ENCODE measurements at regions not wholly inside any gene's neighbourhood (a gene's known extent, or its start where the extent isn't known, plus 50 kb on each side); places are given as distances from the start of the nearest gene placed in this dataset.

- Histone ChIP-seq H3K9me3 (ENCODE audit: control insufficient read depth in 5 of 5, low read length in 5 of 5) (peaks cover 0 to 34% (median 18%) of the 10 kb centered on the region in 5 donors), H3K27ac (ENCODE audit: low read depth, low read length) (no peak overlapping the region), H3K36me3 (ENCODE audit: control insufficient read depth in 5 of 5, insufficient read depth in 5 of 5, low read length in 5 of 5) (no peaks in the 10 kb centered on the region), H3K27me3 (ENCODE audit: control insufficient read depth in 5 of 5, insufficient read depth in 4 of 5, low read length in 5 of 5) (peaks cover 0 to 7% (median 2%) of the 10 kb centered on the region in 5 donors), H3K4me3 (ENCODE audit: low read depth in 1 of 5, low read length in 5 of 5) (no peak overlapping the region), H3K9ac (ENCODE audit: low read length in 5 of 5) (no peak overlapping the region), H3K4me1 (ENCODE audit: control insufficient read depth in 5 of 5, insufficient read depth in 5 of 5, low read length in 5 of 5) (no peaks in the 10 kb centered on the region)
These were observed 325.1 kb downstream of the ALG10 start for GRCh38 chr12:34347367-34347766.

GRCh38 chr12:34348064-34348463, 325.8 kb downstream of the ALG10 start:
- no peak overlapping the region for H3K4me3 ChIP-seq (ENCODE audit: low read depth in 1 of 5, low read length in 5 of 5)
- H3K4me1 ChIP-seq (ENCODE audit: control insufficient read depth in 5 of 5, insufficient read depth in 5 of 5, low read length in 5 of 5): no peaks in the 10 kb centered on the region
- H3K9me3 ChIP-seq (ENCODE audit: control insufficient read depth in 5 of 5, low read length in 5 of 5): peaks cover 0 to 36% (median 18%) of the 10 kb centered on the region in 5 donors
- H3K9ac ChIP-seq (ENCODE audit: low read length in 5 of 5): no peak overlapping the region
- peaks cover 0 to 8% (median 2%) of the 10 kb centered on the region in 5 donors for H3K27me3 ChIP-seq (ENCODE audit: control insufficient read depth in 5 of 5, insufficient read depth in 4 of 5, low read length in 5 of 5)
- H3K27ac ChIP-seq (ENCODE audit: low read depth, low read length): no peak overlapping the region
- no peaks in the 10 kb centered on the region for H3K36me3 ChIP-seq (ENCODE audit: control insufficient read depth in 5 of 5, insufficient read depth in 5 of 5, low read length in 5 of 5)

- H3K9ac ChIP-seq (ENCODE audit: low read length in 5 of 5): no peak overlapping the region
- H3K4me3 ChIP-seq (ENCODE audit: low read depth in 1 of 5, low read length in 5 of 5): peak overlapping the region in 1 of 5 donors; percentile 6
- no peak overlapping the region for H3K27ac ChIP-seq (ENCODE audit: low read depth, low read length)
- peaks cover 0 to 15% (median 3%) of the 10 kb centered on the region in 5 donors for H3K27me3 ChIP-seq (ENCODE audit: control insufficient read depth in 5 of 5, insufficient read depth in 4 of 5, low read length in 5 of 5)
- H3K4me1 ChIP-seq (ENCODE audit: control insufficient read depth in 5 of 5, insufficient read depth in 5 of 5, low read length in 5 of 5): no peaks in the 10 kb centered on the region
- H3K9me3 ChIP-seq (ENCODE audit: control insufficient read depth in 5 of 5, low read length in 5 of 5): peaks cover 0 to 46% (median 26%) of the 10 kb centered on the region in 5 donors
- H3K36me3 ChIP-seq (ENCODE audit: control insufficient read depth in 5 of 5, insufficient read depth in 5 of 5, low read length in 5 of 5): no peaks in the 10 kb centered on the region
These were observed 326.8 kb downstream of the ALG10 start for GRCh38 chr12:34348836-34349672.

GRCh38 chr12:34349673-34349961, 327.3 kb downstream of the ALG10 start:
- Histone ChIP-seq H3K36me3 (ENCODE audit: control insufficient read depth in 5 of 5, insufficient read depth in 5 of 5, low read length in 5 of 5) (no peaks in the 10 kb centered on the region), H3K9ac (ENCODE audit: low read length in 5 of 5) (no peak overlapping the region), H3K27ac (ENCODE audit: low read depth, low read length) (no peak overlapping the region), H3K4me3 (ENCODE audit: low read depth in 1 of 5, low read length in 5 of 5) (peak overlapping the region in 1 of 5 donors; percentile 6), H3K9me3 (ENCODE audit: control insufficient read depth in 5 of 5, low read length in 5 of 5) (peaks cover 0 to 48% (median 31%) of the 10 kb centered on the region in 5 donors), H3K4me1 (ENCODE audit: control insufficient read depth in 5 of 5, insufficient read depth in 5 of 5, low read length in 5 of 5) (no peaks in the 10 kb centered on the region), H3K27me3 (ENCODE audit: control insufficient read depth in 5 of 5, insufficient read depth in 4 of 5, low read length in 5 of 5) (peaks cover 0 to 18% (median 3%) of the 10 kb centered on the region in 5 donors)

GRCh38 chr12:34350092-34351041, 328.1 kb downstream of the ALG10 start:
- H3K9me3 ChIP-seq (ENCODE audit: control insufficient read depth in 5 of 5, low read length in 5 of 5): peaks cover 0 to 55% (median 37%) of the 10 kb centered on the region in 5 donors
- H3K36me3 ChIP-seq (ENCODE audit: control insufficient read depth in 5 of 5, insufficient read depth in 5 of 5, low read length in 5 of 5): no peaks in the 10 kb centered on the region
- H3K27me3 ChIP-seq (ENCODE audit: control insufficient read depth in 5 of 5, insufficient read depth in 4 of 5, low read length in 5 of 5): peaks cover 0 to 21% (median 3%) of the 10 kb centered on the region in 5 donors
- H3K4me3 ChIP-seq (ENCODE audit: low read depth in 1 of 5, low read length in 5 of 5): no peak overlapping the region
- no peak overlapping the region for H3K27ac ChIP-seq (ENCODE audit: low read depth, low read length)
- H3K9ac ChIP-seq (ENCODE audit: low read length in 5 of 5): no peak overlapping the region
- no peaks in the 10 kb centered on the region for H3K4me1 ChIP-seq (ENCODE audit: control insufficient read depth in 5 of 5, insufficient read depth in 5 of 5, low read length in 5 of 5)

GRCh38 chr12:34352098-34352497, 329.8 kb downstream of the ALG10 start:
- no peak overlapping the region for H3K27ac ChIP-seq (ENCODE audit: low read depth, low read length)
- H3K9me3 ChIP-seq (ENCODE audit: control insufficient read depth in 5 of 5, low read length in 5 of 5): peaks cover 0 to 66% (median 55%) of the 10 kb centered on the region in 5 donors
- H3K9ac ChIP-seq (ENCODE audit: low read length in 5 of 5): no peak overlapping the region
- H3K4me1 ChIP-seq (ENCODE audit: control insufficient read depth in 5 of 5, insufficient read depth in 5 of 5, low read length in 5 of 5): no peaks in the 10 kb centered on the region
- H3K4me3 ChIP-seq (ENCODE audit: low read depth in 1 of 5, low read length in 5 of 5): no peak overlapping the region
- H3K36me3 ChIP-seq (ENCODE audit: control insufficient read depth in 5 of 5, insufficient read depth in 5 of 5, low read length in 5 of 5): no peaks in the 10 kb centered on the region
- peaks cover 0 to 27% (median 3%) of the 10 kb centered on the region in 5 donors for H3K27me3 ChIP-seq (ENCODE audit: control insufficient read depth in 5 of 5, insufficient read depth in 4 of 5, low read length in 5 of 5)

- H3K27ac ChIP-seq (ENCODE audit: low read depth, low read length): no peak overlapping the region
- H3K4me1 ChIP-seq (ENCODE audit: control insufficient read depth in 5 of 5, insufficient read depth in 5 of 5, low read length in 5 of 5): no peaks in the 10 kb centered on the region
- H3K9me3 ChIP-seq (ENCODE audit: control insufficient read depth in 5 of 5, low read length in 5 of 5): peaks cover 0 to 79% (median 66%) of the 10 kb centered on the region in 5 donors
- peaks cover 0 to 29% (median 3%) of the 10 kb centered on the region in 5 donors for H3K27me3 ChIP-seq (ENCODE audit: control insufficient read depth in 5 of 5, insufficient read depth in 4 of 5, low read length in 5 of 5)
- H3K4me3 ChIP-seq (ENCODE audit: low read depth in 1 of 5, low read length in 5 of 5): no peak overlapping the region
- H3K36me3 ChIP-seq (ENCODE audit: control insufficient read depth in 5 of 5, insufficient read depth in 5 of 5, low read length in 5 of 5): no peaks in the 10 kb centered on the region
- no peak overlapping the region for H3K9ac ChIP-seq (ENCODE audit: low read length in 5 of 5)
These were observed 332.2 kb downstream of the ALG10 start for GRCh38 chr12:34354239-34355200.

GRCh38 chr12:34356233-34356987, 334.1 kb downstream of the ALG10 start:
- Histone ChIP-seq H3K27ac (ENCODE audit: low read depth, low read length) (no peak overlapping the region), H3K9me3 (ENCODE audit: control insufficient read depth in 5 of 5, low read length in 5 of 5) (peaks cover 0 to 88% (median 77%) of the 10 kb centered on the region in 5 donors), H3K4me3 (ENCODE audit: low read depth in 1 of 5, low read length in 5 of 5) (no peak overlapping the region), H3K9ac (ENCODE audit: low read length in 5 of 5) (no peak overlapping the region), H3K36me3 (ENCODE audit: control insufficient read depth in 5 of 5, insufficient read depth in 5 of 5, low read length in 5 of 5) (no peaks in the 10 kb centered on the region), H3K27me3 (ENCODE audit: control insufficient read depth in 5 of 5, insufficient read depth in 4 of 5, low read length in 5 of 5) (peaks cover 0 to 29% (median 0%) of the 10 kb centered on the region in 5 donors), H3K4me1 (ENCODE audit: control insufficient read depth in 5 of 5, insufficient read depth in 5 of 5, low read length in 5 of 5) (no peaks in the 10 kb centered on the region)

GRCh38 chr12:34357791-34358190, 335.5 kb downstream of the ALG10 start:
- Histone ChIP-seq H3K4me3 (ENCODE audit: low read depth in 1 of 5, low read length in 5 of 5) (peak overlapping the region in 1 of 5 donors; percentile 19), H3K36me3 (ENCODE audit: control insufficient read depth in 5 of 5, insufficient read depth in 5 of 5, low read length in 5 of 5) (no peaks in the 10 kb centered on the region), H3K27me3 (ENCODE audit: control insufficient read depth in 5 of 5, insufficient read depth in 4 of 5, low read length in 5 of 5) (peaks cover 0 to 22% (median 0%) of the 10 kb centered on the region in 5 donors), H3K9me3 (ENCODE audit: control insufficient read depth in 5 of 5, low read length in 5 of 5) (peaks cover 0 to 95% (median 88%) of the 10 kb centered on the region in 5 donors), H3K27ac (ENCODE audit: low read depth, low read length) (no peak overlapping the region), H3K9ac (ENCODE audit: low read length in 5 of 5) (no peak overlapping the region), H3K4me1 (ENCODE audit: control insufficient read depth in 5 of 5, insufficient read depth in 5 of 5, low read length in 5 of 5) (no peaks in the 10 kb centered on the region)
